Kidney (tissue), 13 donors: ENCODE measurements at regions not wholly inside any gene's neighbourhood (a gene's known extent, or its start where the extent isn't known, plus 50 kb on each side); places are given as distances from the start of the nearest gene placed in this dataset.

Source experiments
- DNase-seq, 5 donors: peaks; one replicate each; pipeline ENCODE4 v3.0.0-alpha.2; 2013 to 2020
- FAIRE-seq: peaks from 2 replicates; lab custom pipeline; 2012; peaks lifted over from hg19 to GRCh38; lab: Jason Lieb, UNC
- H3K27ac ChIP-seq, 2 donors: one replicate each; pipeline ENCODE4 v1.7.0; 2013; ENCODE audit warnings: low read depth in 2 of 2, low read length in 2 of 2, inconsistent platforms in 1 of 2
- H3K27me3 ChIP-seq: one replicate; pipeline ENCODE4 v1.7.1; 2013; ENCODE audit warnings: low read length, inconsistent platforms; ENCODE audit not compliant: control insufficient read depth, insufficient read depth
- H3K36me3 ChIP-seq, 3 donors: one replicate each; pipeline versions ENCODE4 v1.7.0 to v1.7.1; 2013; ENCODE audit warnings: low read length in 3 of 3, control low read depth in 1 of 3, inconsistent platforms in 1 of 3; ENCODE audit not compliant: insufficient read depth in 3 of 3, control insufficient read depth in 2 of 3
- H3K4me1 ChIP-seq, 3 donors: one replicate each; pipeline versions ENCODE4 v1.7.0 to v1.7.1; 2013; ENCODE audit warnings: low read length in 3 of 3, inconsistent platforms in 1 of 3, low read depth in 1 of 3; ENCODE audit not compliant: control insufficient read depth in 2 of 3, insufficient read depth in 2 of 3
- H3K4me3 ChIP-seq, 3 donors: one replicate each; pipeline versions ENCODE4 v1.7.0 to v1.8.1; 2013; ENCODE audit warnings: low read length in 3 of 3, control low read depth in 1 of 3, inconsistent platforms in 1 of 3
- H3K9ac ChIP-seq, 3 donors: one replicate each; pipeline versions ENCODE4 v1.7.0 to v1.7.1; 2013; ENCODE audit warnings: low read length in 3 of 3, control low read depth in 1 of 3, inconsistent platforms in 1 of 3
- H3K9me3 ChIP-seq, 3 donors: one replicate each; pipeline versions ENCODE4 v1.7.0 to v1.7.1; 2013; ENCODE audit warnings: low read length in 3 of 3, control low read depth in 1 of 3, inconsistent platforms in 1 of 3; ENCODE audit not compliant: control insufficient read depth in 2 of 3, insufficient read depth in 1 of 3
- intact Hi-C: fragments of 100-400 bp; cut with DNase I; formaldehyde crosslinking; loops from one replicate; pipeline ENCODE4 v1.11.1; 2022
- TF ChIP-seq, protein P1 (sequence below): IDR thresholded peaks from 3 replicates; pipeline ENCODE4 v1.5.1; 2012; ENCODE audit warnings: mild to moderate bottlenecking, moderate library complexity, borderline replicate concordance; ENCODE audit not compliant: insufficient read depth; ENCODE audit errors: extremely low read depth
- donor health status: control.
- donor health status: control.
- donor health status: control.
- donor health status: control.
- donor health status: control.
- donor health status: DM: yes; HTN: yes; CAD: no.
- donor health status: Normal renal cell carcinoma (clear cell type).

DNA sequence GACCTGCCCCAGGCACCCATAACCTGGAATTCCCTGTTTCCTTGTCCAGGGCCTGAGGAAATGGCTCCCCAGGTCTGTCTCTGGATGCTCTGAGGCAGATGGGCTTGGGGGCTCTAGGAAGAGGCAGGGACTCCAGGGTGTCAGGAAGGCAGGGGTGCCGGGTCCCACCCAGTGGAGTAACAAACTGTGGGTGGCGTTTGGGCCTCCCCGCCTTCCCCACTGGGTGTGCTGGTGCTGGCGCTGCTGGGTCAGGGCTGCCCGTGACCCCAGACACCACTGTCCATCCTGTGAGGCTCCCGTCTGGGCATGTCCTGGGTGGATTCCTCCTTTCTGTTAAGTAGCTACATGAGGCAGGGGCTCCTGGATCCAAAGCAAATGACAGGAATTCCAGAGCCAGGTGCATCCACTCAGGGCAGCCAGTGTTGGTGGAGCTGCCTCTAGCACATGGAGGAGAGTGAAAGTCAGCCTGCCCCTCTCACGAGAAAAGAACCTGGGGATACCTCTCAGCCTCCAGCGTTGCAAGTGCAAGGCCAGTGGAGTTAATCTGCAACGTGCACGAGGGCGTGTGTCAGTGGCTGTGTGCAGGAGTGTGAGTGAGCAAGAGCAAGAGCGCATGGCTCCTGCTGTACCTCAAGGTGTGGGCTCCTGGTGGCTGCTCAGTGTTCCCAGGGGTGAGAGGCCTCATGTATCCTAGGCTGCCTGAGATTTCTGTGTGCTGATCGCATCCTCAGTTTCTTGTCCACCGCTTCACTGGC, 403.1 kb downstream of the TMEM121 start:
- intact Hi-C loops: no loop called here
- no peaks in the 10 kb centered on the region for H3K27me3 ChIP-seq
- no peaks in the 10 kb centered on the region for H3K4me1 ChIP-seq
- no peak overlapping the region for H3K4me3 ChIP-seq
- H3K9ac ChIP-seq: no peak overlapping the region
- TF ChIP-seq, protein P1, sequence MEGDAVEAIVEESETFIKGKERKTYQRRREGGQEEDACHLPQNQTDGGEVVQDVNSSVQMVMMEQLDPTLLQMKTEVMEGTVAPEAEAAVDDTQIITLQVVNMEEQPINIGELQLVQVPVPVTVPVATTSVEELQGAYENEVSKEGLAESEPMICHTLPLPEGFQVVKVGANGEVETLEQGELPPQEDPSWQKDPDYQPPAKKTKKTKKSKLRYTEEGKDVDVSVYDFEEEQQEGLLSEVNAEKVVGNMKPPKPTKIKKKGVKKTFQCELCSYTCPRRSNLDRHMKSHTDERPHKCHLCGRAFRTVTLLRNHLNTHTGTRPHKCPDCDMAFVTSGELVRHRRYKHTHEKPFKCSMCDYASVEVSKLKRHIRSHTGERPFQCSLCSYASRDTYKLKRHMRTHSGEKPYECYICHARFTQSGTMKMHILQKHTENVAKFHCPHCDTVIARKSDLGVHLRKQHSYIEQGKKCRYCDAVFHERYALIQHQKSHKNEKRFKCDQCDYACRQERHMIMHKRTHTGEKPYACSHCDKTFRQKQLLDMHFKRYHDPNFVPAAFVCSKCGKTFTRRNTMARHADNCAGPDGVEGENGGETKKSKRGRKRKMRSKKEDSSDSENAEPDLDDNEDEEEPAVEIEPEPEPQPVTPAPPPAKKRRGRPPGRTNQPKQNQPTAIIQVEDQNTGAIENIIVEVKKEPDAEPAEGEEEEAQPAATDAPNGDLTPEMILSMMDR: no peak
- no peak overlapping the region for H3K27ac ChIP-seq
- DNase-seq: peak in 1 of 5 donors; percentile 43
- H3K36me3 ChIP-seq: no peaks in the 10 kb centered on the region
- no peak for FAIRE-seq
- no peaks in the 10 kb centered on the region for H3K9me3 ChIP-seq

- FAIRE-seq: no peak
- Histone ChIP-seq H3K4me1 (no peaks in the 10 kb centered on the region), H3K27me3 (no peaks in the 10 kb centered on the region), H3K4me3 (no peak overlapping the region), H3K36me3 (no peaks in the 10 kb centered on the region), H3K27ac (no peak overlapping the region), H3K9ac (no peak overlapping the region), H3K9me3 (no peaks in the 10 kb centered on the region)
- DNase-seq: no peak
- TF ChIP-seq, protein P1: no peak
- intact Hi-C loops: no loop called here
Measured at GRCh38 chr14:105930572-105930971, 404.2 kb downstream of the TMEM121 start.

DNA sequence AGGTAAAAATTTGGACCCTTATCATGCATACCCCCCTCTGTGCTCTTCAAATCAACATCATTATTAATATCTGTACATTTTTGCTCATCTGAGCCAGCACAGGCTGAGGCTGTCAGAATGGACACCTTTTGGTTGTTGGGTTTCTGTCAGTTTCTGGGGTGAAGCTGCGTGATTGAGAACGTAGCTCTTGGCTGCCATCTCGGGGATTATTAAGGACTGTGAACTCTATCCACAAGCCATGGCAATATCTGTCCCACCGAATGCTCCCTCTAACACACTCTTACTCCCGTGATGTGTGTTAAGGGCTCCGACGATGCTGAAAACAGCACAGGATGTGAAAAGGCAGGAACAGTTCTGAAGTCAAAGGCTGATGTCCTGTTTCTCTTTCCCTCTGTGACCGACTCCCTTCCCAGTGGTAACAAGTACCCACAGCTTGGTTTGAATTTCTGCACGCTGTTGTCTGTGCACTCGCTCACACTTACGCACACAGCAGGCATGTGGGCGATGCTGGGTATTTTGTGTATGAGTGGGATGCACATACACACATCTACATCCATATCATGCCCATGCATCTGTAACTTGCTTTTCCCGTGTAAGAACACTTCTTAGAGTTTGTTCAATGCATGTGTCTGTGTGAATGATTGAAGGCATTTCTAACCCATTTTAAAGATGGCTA, 405.6 kb downstream of the TMEM121 start:
- Histone ChIP-seq H3K27ac (no peak overlapping the region), H3K4me3 (no peak overlapping the region), H3K4me1 (no peaks in the 10 kb centered on the region), H3K9me3 (no peaks in the 10 kb centered on the region), H3K36me3 (no peaks in the 10 kb centered on the region), H3K27me3 (no peaks in the 10 kb centered on the region), H3K9ac (no peak overlapping the region)
- intact Hi-C loops: no loop called here
- DNase-seq (no peak), FAIRE-seq (no peak)
- TF ChIP-seq, protein P1: no peak
